ENCODE measurements at regions not wholly inside any gene's neighbourhood (a gene's known extent, or its start where the extent isn't known, plus 50 kb on each side); places are given as distances from the start of the nearest gene placed in this dataset.

- no peaks in the 10 kb centered on the region for H3K4me1 ChIP-seq (replicated peaks)
- no peak overlapping the region for H3K27ac ChIP-seq
- TF ChIP-seq CTCF (IDR thresholded peaks at IDR 0.05) = no peak
- no peak overlapping the region for H3K4me3 ChIP-seq
- H3K9me3 ChIP-seq = no peaks in the 10 kb centered on the region
- intact Hi-C loops (cut with DNase I) = no loop called here
- WGBS = 68% methylated on average over 3 of the region's 3 CpGs
- no peaks in the 10 kb centered on the region for H3K27me3 ChIP-seq (replicated peaks; ENCODE audit: insufficient read depth)
- H3K36me3 ChIP-seq = no peaks in the 10 kb centered on the region
- no peak for DNase-seq (ENCODE audit: low spot score)
These were observed 176.5 kb downstream of the SOX2 start for GRCh38 chr3:181888234-181888633.

- DNase-seq (ENCODE audit: low spot score) = no peak
- intact Hi-C loops (cut with DNase I) = no loop called here
- Histone ChIP-seq H3K36me3 (no peaks in the 10 kb centered on the region), H3K27ac (no peak overlapping the region), H3K9me3 (no peaks in the 10 kb centered on the region), H3K4me3 (no peak overlapping the region), H3K27me3 (replicated peaks; ENCODE audit: insufficient read depth) (no peaks in the 10 kb centered on the region), H3K4me1 (replicated peaks) (no peaks in the 10 kb centered on the region)
- TF ChIP-seq POLR2AphosphoS5 (IDR thresholded peaks at IDR 0.05) (no peak), POLR2A (IDR thresholded peaks at IDR 0.05) (no peak), CTCF (IDR thresholded peaks at IDR 0.05) (no peak)
- 56% methylated on average over 4 of the region's 4 CpGs for WGBS
These were observed 181.1 kb downstream of the SOX2 start for GRCh38 chr3:181892848-181893247.

GRCh38 chr3:181896605-181897004, 184.9 kb downstream of the SOX2 start:
- 92% methylated on average over 2 of the region's 2 CpGs for WGBS
- TF ChIP-seq CTCF (IDR thresholded peaks at IDR 0.05) (no peak), POLR2AphosphoS5 (IDR thresholded peaks at IDR 0.05) (no peak), POLR2A (IDR thresholded peaks at IDR 0.05) (no peak)
- H3K9me3 ChIP-seq = no peaks in the 10 kb centered on the region
- no peaks in the 10 kb centered on the region for H3K27me3 ChIP-seq (replicated peaks; ENCODE audit: insufficient read depth)
- DNase-seq (ENCODE audit: low spot score) = no peak
- H3K27ac ChIP-seq = no peak overlapping the region
- H3K36me3 ChIP-seq = no peaks in the 10 kb centered on the region
- no peak overlapping the region for H3K4me3 ChIP-seq
- no peaks in the 10 kb centered on the region for H3K4me1 ChIP-seq (replicated peaks)
- intact Hi-C loops (cut with DNase I) = no loop called here

- 65% methylated on average over 1 of the region's 1 CpG for WGBS
- intact Hi-C loops (cut with DNase I) = no loop called here
- Histone ChIP-seq H3K27ac (no peak overlapping the region), H3K27me3 (replicated peaks; ENCODE audit: insufficient read depth) (no peaks in the 10 kb centered on the region), H3K9me3 (no peaks in the 10 kb centered on the region), H3K4me1 (replicated peaks) (no peaks in the 10 kb centered on the region), H3K4me3 (no peak overlapping the region), H3K36me3 (no peaks in the 10 kb centered on the region)
- no peak for DNase-seq (ENCODE audit: low spot score)
- TF ChIP-seq CTCF (IDR thresholded peaks at IDR 0.05) (no peak), POLR2AphosphoS5 (IDR thresholded peaks at IDR 0.05) (no peak), POLR2A (IDR thresholded peaks at IDR 0.05) (no peak)
These were observed 188.0 kb downstream of the SOX2 start for GRCh38 chr3:181899702-181900101.

GRCh38 chr3:181901626-181902025, 189.9 kb downstream of the SOX2 start:
- peak; percentile 14 for DNase-seq (ENCODE audit: low spot score)
- intact Hi-C loops (cut with DNase I) = no loop called here
- H3K27me3 ChIP-seq (replicated peaks; ENCODE audit: insufficient read depth) = no peaks in the 10 kb centered on the region
- no peaks in the 10 kb centered on the region for H3K4me1 ChIP-seq (replicated peaks)
- H3K36me3 ChIP-seq = no peaks in the 10 kb centered on the region
- 34% methylated on average over 3 of the region's 3 CpGs for WGBS
- H3K4me3 ChIP-seq = no peak overlapping the region
- no peaks in the 10 kb centered on the region for H3K9me3 ChIP-seq
- TF ChIP-seq POLR2AphosphoS5 (IDR thresholded peaks at IDR 0.05) = peak; percentile 50
- TF ChIP-seq CTCF (IDR thresholded peaks at IDR 0.05) = no peak
- no peak overlapping the region for H3K27ac ChIP-seq

All from prostate gland (tissue), 2 donors.